Thyroid gland (tissue), 4 donors: ENCODE measurements at regions not wholly inside any gene's neighbourhood (a gene's known extent, or its start where the extent isn't known, plus 50 kb on each side); places are given as distances from the start of the nearest gene placed in this dataset.

Source experiments
- DNase-seq, 2 donors: peaks; one replicate each; pipeline ENCODE4 v3.0.0-alpha.2; 2019
- H3K27ac ChIP-seq, 3 donors: fragments of 200-600 bp; sonication (generic); 1 replicate in 2 of 3; 2 replicates in 1 of 3; pipeline ENCODE4 v1.5.1; 2016 to 2019; ENCODE audit warnings: mild to moderate bottlenecking in 1 of 3, moderate library complexity in 1 of 3
- H3K27me3 ChIP-seq: fragments of 200-600 bp; sonication (generic); one replicate; pipeline ENCODE4 v1.5.1; 2019
- H3K36me3 ChIP-seq, 2 donors: fragments of 200-600 bp; sonication (generic); one replicate each; pipeline ENCODE4 v1.5.1; 2016 to 2019
- H3K4me1 ChIP-seq, 2 donors: fragments of 200-600 bp; sonication (generic); one replicate each; pipeline ENCODE4 v1.5.1; 2017 to 2019
- H3K4me3 ChIP-seq, 3 donors: fragments of 200-600 bp; sonication (generic); replicated peaks in 1 of 3; 1 replicate in 2 of 3; 2 replicates in 1 of 3; pipeline ENCODE4 v1.5.1; 2016; ENCODE audit warnings: mild to moderate bottlenecking in 1 of 3
- H3K9me3 ChIP-seq: fragments of 200-600 bp; sonication (generic); one replicate; pipeline ENCODE4 v1.5.1; 2017
- POLR2A ChIP-seq, 2 donors: fragments of 450-650 bp; IDR thresholded peaks; one replicate each; pipeline ENCODE4 v1.6.1; 2017; ENCODE audit warnings: antibody characterized with exemption in 2 of 2, mild to moderate bottlenecking in 2 of 2, moderate library complexity in 1 of 2
- WGBS, 2 donors: methylation state at CpG; one replicate each; pipeline ENCODE4 v1.1.5; 2017; 5-methylcytosine and 5-hydroxymethylcytosine counted together
- intact Hi-C: fragments of 100-400 bp; cut with DNase I; formaldehyde crosslinking; loops from one replicate; pipeline ENCODE4 v1.15.1; 2023
- TF ChIP-seq, protein P1 (sequence below), 6 experiments: fragments of 200-600 bp in 3 of 6; fragments of 450-650 bp in 3 of 6; sonication (generic) in 3 of 6; IDR thresholded peaks; one replicate each; pipeline ENCODE4 v1.5.1; 2016 to 2019; ENCODE audit warnings: antibody characterized with exemption in 6 of 6, mild to moderate bottlenecking in 2 of 6, inconsistent platforms in 1 of 6, moderate library complexity in 1 of 6

DNA sequence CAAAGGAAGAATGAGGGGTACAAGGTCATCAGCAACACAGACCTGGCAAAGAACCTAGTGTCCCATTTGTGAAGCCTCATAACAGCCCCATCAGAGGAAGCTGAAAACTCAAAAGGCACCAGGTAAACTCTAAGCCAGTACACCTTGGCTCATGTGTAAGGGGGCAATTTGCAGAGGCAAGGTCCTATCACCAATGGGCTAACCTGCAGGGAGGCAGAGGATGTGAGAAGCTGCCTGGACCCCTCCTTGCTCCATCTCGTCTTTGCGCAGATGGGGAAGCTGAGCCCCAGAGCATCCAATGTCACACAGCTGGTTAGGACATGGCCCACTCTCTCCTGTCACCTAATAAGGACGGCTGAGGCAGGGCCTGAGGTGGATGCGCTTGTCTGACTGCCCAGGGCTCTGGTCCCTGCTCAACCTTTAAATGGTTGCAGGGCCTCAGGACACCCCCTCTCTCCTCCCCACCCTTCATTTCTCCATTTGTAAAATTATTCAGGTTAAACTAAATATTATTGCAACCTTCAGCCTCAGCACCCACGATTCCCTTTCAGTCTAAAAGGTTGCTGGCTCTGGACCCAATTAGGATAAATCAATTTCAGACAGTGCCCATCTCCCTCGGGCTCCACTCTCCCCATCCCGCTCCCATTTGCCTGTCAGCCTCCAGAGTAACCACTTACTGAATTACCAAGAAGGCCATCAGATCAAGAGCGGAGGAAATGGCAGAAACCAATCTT, 135.3 kb downstream of the OAT start:
- Histone ChIP-seq H3K9me3 (no peaks in the 10 kb centered on the region), H3K4me1 (no peaks in the 10 kb centered on the region), H3K27ac (no peak overlapping the region), H3K27me3 (no peaks in the 10 kb centered on the region), H3K4me3 (no peak overlapping the region), H3K36me3 (no peaks in the 10 kb centered on the region)
- DNase-seq, result no peak
- TF ChIP-seq, protein P1, sequence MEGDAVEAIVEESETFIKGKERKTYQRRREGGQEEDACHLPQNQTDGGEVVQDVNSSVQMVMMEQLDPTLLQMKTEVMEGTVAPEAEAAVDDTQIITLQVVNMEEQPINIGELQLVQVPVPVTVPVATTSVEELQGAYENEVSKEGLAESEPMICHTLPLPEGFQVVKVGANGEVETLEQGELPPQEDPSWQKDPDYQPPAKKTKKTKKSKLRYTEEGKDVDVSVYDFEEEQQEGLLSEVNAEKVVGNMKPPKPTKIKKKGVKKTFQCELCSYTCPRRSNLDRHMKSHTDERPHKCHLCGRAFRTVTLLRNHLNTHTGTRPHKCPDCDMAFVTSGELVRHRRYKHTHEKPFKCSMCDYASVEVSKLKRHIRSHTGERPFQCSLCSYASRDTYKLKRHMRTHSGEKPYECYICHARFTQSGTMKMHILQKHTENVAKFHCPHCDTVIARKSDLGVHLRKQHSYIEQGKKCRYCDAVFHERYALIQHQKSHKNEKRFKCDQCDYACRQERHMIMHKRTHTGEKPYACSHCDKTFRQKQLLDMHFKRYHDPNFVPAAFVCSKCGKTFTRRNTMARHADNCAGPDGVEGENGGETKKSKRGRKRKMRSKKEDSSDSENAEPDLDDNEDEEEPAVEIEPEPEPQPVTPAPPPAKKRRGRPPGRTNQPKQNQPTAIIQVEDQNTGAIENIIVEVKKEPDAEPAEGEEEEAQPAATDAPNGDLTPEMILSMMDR (IDR thresholded peaks at IDR 0.05), result no peak
- TF ChIP-seq POLR2A (IDR thresholded peaks at IDR 0.05), result no peak
- intact Hi-C loops, result no loop called here
- WGBS, 2 donors, result 91 to 94% methylated on average over 8 of the region's 8 CpGs

DNA sequence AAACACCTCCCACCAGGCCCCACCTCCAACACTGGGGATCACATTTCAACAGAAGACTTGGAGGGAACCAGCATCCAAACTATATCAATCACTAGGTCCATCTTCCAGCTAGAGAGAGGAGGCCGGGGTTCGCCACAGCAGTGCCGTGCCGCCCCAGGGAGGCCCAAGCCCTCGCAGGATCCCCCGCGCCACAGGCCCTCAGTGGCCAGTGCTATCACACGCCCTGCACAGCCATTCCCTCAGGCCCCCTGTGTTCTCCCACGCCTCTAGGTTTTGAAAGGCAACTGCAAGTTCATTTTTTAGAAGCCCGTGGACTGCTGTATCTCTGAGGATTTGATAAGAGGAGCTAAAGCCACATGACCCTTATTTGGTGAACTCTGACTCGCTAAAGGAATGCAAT, 136.4 kb downstream of the OAT start:
- Histone ChIP-seq H3K9me3 (no peaks in the 10 kb centered on the region), H3K4me3 (no peak overlapping the region), H3K27me3 (no peaks in the 10 kb centered on the region), H3K4me1 (no peaks in the 10 kb centered on the region), H3K36me3 (no peaks in the 10 kb centered on the region), H3K27ac (no peak overlapping the region)
- TF ChIP-seq, protein P1 (IDR thresholded peaks at IDR 0.05), result no peak
- TF ChIP-seq POLR2A (IDR thresholded peaks at IDR 0.05), result no peak
- no peak for DNase-seq
- WGBS, 2 donors, result 92 to 95% methylated on average over 8 to 11 of the region's 11 CpGs
- intact Hi-C loops, result no loop called here

DNA sequence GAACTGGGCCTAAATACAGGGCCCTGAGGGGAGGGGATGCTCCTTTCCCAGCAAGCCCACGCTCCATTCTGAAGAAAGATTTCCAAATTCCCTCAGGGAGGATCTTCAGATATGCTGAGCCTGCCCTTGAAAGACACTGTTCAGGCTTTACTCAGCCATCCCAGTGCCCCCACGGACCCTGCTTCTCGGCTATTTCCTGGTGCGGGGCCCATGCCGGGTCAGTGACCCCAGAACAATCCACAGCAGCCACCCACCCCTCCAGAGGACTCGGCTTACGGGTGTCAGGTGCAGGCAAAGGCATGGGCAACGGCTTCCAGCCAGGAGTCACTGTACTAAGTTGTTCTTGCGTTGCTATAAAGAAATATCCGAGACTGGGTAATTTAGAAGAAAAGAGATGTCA, 137.1 kb downstream of the OAT start:
- Histone ChIP-seq H3K27ac (no peak overlapping the region), H3K27me3 (no peaks in the 10 kb centered on the region), H3K4me3 (no peak overlapping the region), H3K36me3 (no peaks in the 10 kb centered on the region), H3K9me3 (no peaks in the 10 kb centered on the region), H3K4me1 (no peaks in the 10 kb centered on the region)
- WGBS, 2 donors, result 78 to 93% methylated on average over 10 of the region's 10 CpGs
- DNase-seq, result no peak
- intact Hi-C loops, result no loop called here
- TF ChIP-seq, protein P1 (IDR thresholded peaks at IDR 0.05), result no peak
- TF ChIP-seq POLR2A (IDR thresholded peaks at IDR 0.05), result no peak

DNA sequence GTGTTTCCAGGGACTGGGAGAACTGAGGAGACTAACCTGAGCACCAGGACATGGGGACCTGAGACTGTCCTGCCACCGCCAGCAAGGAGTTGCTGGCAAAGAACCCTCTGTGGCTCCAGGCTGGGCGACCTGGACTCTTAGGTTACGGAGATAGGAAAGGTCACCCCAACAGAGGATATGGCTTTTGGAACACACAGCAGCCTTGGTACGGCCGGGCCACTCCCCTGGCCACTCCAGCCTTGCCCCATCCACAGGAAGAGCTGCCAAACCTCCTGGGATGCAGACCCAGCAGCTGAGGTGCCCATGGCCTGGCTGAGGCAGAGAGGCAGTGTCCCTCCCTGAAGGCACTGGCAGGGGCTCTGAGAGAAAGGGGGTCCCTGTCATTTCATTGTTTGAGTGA, 137.8 kb downstream of the OAT start:
- Histone ChIP-seq H3K4me3 (no peak overlapping the region), H3K9me3 (no peaks in the 10 kb centered on the region), H3K27me3 (no peaks in the 10 kb centered on the region), H3K27ac (no peak overlapping the region), H3K36me3 (no peaks in the 10 kb centered on the region), H3K4me1 (no peaks in the 10 kb centered on the region)
- intact Hi-C loops, result no loop called here
- TF ChIP-seq, protein P1 (IDR thresholded peaks at IDR 0.05), result no peak
- no peak for TF ChIP-seq POLR2A (IDR thresholded peaks at IDR 0.05)
- DNase-seq, result no peak
- WGBS, 2 donors, result 100% methylated on average over 1 to 3 of the region's 5 CpGs

DNA sequence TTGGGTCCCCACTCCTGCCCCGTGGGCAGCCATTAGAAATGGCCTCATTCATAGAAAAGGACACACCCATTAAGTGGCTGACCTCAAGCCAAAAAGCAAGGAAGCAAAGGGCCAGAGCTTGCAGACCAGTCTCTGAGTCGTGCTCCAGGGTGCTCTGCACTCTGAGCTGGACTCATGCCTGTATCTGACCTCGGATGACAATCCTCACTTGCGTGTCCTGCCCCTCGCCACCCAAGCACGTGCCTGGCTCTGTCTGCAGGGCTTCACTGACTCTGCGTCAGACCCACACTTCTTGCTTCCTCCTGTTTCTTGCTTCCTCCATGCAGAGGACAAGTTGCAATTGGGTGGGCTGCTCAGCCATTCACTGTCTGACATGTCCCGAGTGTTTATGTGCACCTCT, 138.8 kb downstream of the OAT start:
- Histone ChIP-seq H3K27ac (no peak overlapping the region), H3K4me3 (no peak overlapping the region), H3K27me3 (no peaks in the 10 kb centered on the region), H3K36me3 (no peaks in the 10 kb centered on the region), H3K9me3 (no peaks in the 10 kb centered on the region), H3K4me1 (no peaks in the 10 kb centered on the region)
- 91 to 92% methylated on average over 8 of the region's 8 CpGs for WGBS, 2 donors
- intact Hi-C loops, result no loop called here
- DNase-seq, result no peak
- no peak for TF ChIP-seq POLR2A (IDR thresholded peaks at IDR 0.05)
- TF ChIP-seq, protein P1 (IDR thresholded peaks at IDR 0.05), result no peak
